Activated B cell treated with CpG ODN at 0.5 μM for 24 hours (primary cell): ENCODE measurements at regions not wholly inside any gene's neighbourhood (a gene's known extent, or its start where the extent isn't known, plus 50 kb on each side); places are given as distances from the start of the nearest gene placed in this dataset.
"Not testable (repeated sequence)": the region's sequence is repeated elsewhere in the genome, so short reads cannot be mapped to it uniquely, and the experiment has no call there.

Source experiments
- ATAC-seq: fragments of 200-7000 bp; cut with Tn5 transposase; one replicate; pipeline ENCODE4 v1.10.0; 2021; ENCODE audit warnings: low read depth, mild to moderate bottlenecking, moderate library complexity
- CTCF ChIA-PET: fragments of 350-600 bp; sonication (Branson Sonifier 250); formaldehyde crosslinking; loops from one replicate; lab custom pipeline; 2021; ENCODE audit warnings: antibody characterized with exemption; lab: Charles Lee
- POLR2A ChIA-PET: fragments of 350-600 bp; sonication (Branson Sonifier 250); formaldehyde crosslinking; loops from one replicate; lab custom pipeline; 2021; ENCODE audit warnings: antibody characterized with exemption; lab: Charles Lee
- DNase-seq: peaks from one replicate; pipeline ENCODE4 v3.0.0; 2022
- H3K27ac Mint-ChIP-seq: one replicate; pipeline ENCODE4 v1.8.0; 2020; ENCODE audit warnings: mixed read lengths
- H3K27me3 Mint-ChIP-seq: one replicate; pipeline ENCODE4 v1.8.0; 2021; ENCODE audit warnings: mixed read lengths
- H3K36me3 Mint-ChIP-seq: one replicate; pipeline ENCODE4 v1.8.0; 2021; ENCODE audit warnings: low read depth, mixed read lengths
- H3K4me1 Mint-ChIP-seq: one replicate; pipeline ENCODE4 v1.8.0; 2021; ENCODE audit warnings: mixed read lengths
- H3K4me3 Mint-ChIP-seq: one replicate; pipeline ENCODE4 v1.8.0; 2020; ENCODE audit warnings: mild to moderate bottlenecking, mixed read lengths
- H3K9me3 Mint-ChIP-seq: one replicate; pipeline ENCODE4 v1.8.0; 2020; ENCODE audit warnings: mixed read lengths
- CTCF ChIP-seq: fragments of 200-600 bp; IDR thresholded peaks from one replicate; pipeline ENCODE4 v1.8.0; 2022; ENCODE audit warnings: antibody characterized with exemption, mild to moderate bottlenecking
- intact Hi-C: fragments of 100-400 bp; cut with micrococcal nuclease; formaldehyde crosslinking; loops from one replicate; pipeline ENCODE4 v1.15.1; 2024

- no peaks in the 10 kb centered on the region for H3K9me3 Mint-ChIP-seq
- peaks cover 18% of the 10 kb centered on the region for H3K4me1 Mint-ChIP-seq
- DNase-seq, result no peak
- peak overlapping the region; percentile 69 for H3K27ac Mint-ChIP-seq
- ChIA-PET CTCF (no interaction called here), POLR2A (interaction anchor here (0.9 to 1.8 kb wide), 4 partner anchors 8 to 130 kb away, joined by 3 to 10 read pairs (median 4); partner anchors contain the start of gene KLF6)
- no peaks in the 10 kb centered on the region for H3K36me3 Mint-ChIP-seq
- no peak for TF ChIP-seq CTCF
- peak; percentile 25 for ATAC-seq
- H3K27me3 Mint-ChIP-seq, result no peaks in the 10 kb centered on the region
- intact Hi-C loops, result loop anchor here (5.0 to 10.0 kb wide), 2 partner anchors 100 to 127 kb away; no protein-coding TSS in a partner anchor
- H3K4me3 Mint-ChIP-seq, result peak overlapping the region; percentile 53
Observed at GRCh38 chr10:3654980-3655379, 130.0 kb downstream of the KLF6 start.

GRCh38 chr10:3654496-3654895 is 130.5 kb downstream of the KLF6 start:
- no peak overlapping the region for H3K4me3 Mint-ChIP-seq
- no peak overlapping the region for H3K27ac Mint-ChIP-seq
- H3K27me3 Mint-ChIP-seq, result no peaks in the 10 kb centered on the region
- H3K36me3 Mint-ChIP-seq, result no peaks in the 10 kb centered on the region
- CTCF ChIA-PET, result no interaction called here
- intact Hi-C loops, result loop anchor here (10.0 kb wide), 1 partner anchor 100 kb away; no protein-coding TSS in a partner anchor
- TF ChIP-seq CTCF, result no peak
- POLR2A ChIA-PET, result interaction anchor here (1.5 to 1.8 kb wide), 2 partner anchors 15 to 131 kb away, joined by 4 to 10 read pairs; partner anchors contain the start of gene KLF6
- H3K9me3 Mint-ChIP-seq, result no peaks in the 10 kb centered on the region
- DNase-seq (no peak), ATAC-seq (no peak)
- H3K4me1 Mint-ChIP-seq, result peaks cover 18% of the 10 kb centered on the region

- POLR2A ChIA-PET, H3K36me3 Mint-ChIP-seq, H3K9me3 Mint-ChIP-seq, DNase-seq, H3K27me3 Mint-ChIP-seq, H3K27ac Mint-ChIP-seq, H3K4me3 Mint-ChIP-seq, ATAC-seq: not testable (repeated sequence)
- CTCF ChIA-PET, result interaction anchor here (0.6 to 0.9 kb wide), 2 partner anchors 66 to 833 kb away, joined by 3 read pairs; no protein-coding TSS in a partner anchor
- H3K4me1 Mint-ChIP-seq, result peaks cover 18% of the 10 kb centered on the region
- intact Hi-C loops, result loop anchor here (10.0 kb wide), 1 partner anchor 101 kb away; no protein-coding TSS in a partner anchor
Observed at GRCh38 chr10:3653303-3653702, 131.7 kb downstream of the KLF6 start.

- Mint-ChIP-seq H3K9me3 (no peaks in the 10 kb centered on the region), H3K27ac (no peak overlapping the region)
- intact Hi-C loops, result loop anchor here (10.0 kb wide), 1 partner anchor 102 kb away; no protein-coding TSS in a partner anchor
Observed at GRCh38 chr10:3652886-3653285, 132.1 kb downstream of the KLF6 start.

GRCh38 chr10:3651969-3652653 is 132.9 kb downstream of the KLF6 start:
- Mint-ChIP-seq H3K9me3 (no peaks in the 10 kb centered on the region), H3K4me1 (peaks cover 18% of the 10 kb centered on the region), H3K27ac (no peak overlapping the region), H3K27me3 (no peaks in the 10 kb centered on the region), H3K36me3 (no peaks in the 10 kb centered on the region), H3K4me3 (no peak overlapping the region)
- DNase-seq (no peak), ATAC-seq (no peak)
- ChIA-PET CTCF (interaction anchor here (0.6 kb wide), 1 partner anchor 30 kb away, joined by 3 read pairs; no protein-coding TSS in a partner anchor), POLR2A (interaction anchor here (1.0 kb wide), 1 partner anchor 133 kb away, joined by 3 read pairs; the partner anchor contains the start of gene KLF6)
- intact Hi-C loops, result loop anchor here (10.0 kb wide), 1 partner anchor 103 kb away; no protein-coding TSS in a partner anchor
- no peak for TF ChIP-seq CTCF

More at GRCh38 chr10:3652886-3653285, 132.1 kb downstream of the KLF6 start:
- DNase-seq (no peak), ATAC-seq (no peak)
- no peaks in the 10 kb centered on the region for H3K36me3 Mint-ChIP-seq
- H3K27me3 Mint-ChIP-seq, result no peaks in the 10 kb centered on the region
- no peak for TF ChIP-seq CTCF
- CTCF ChIA-PET, result interaction anchor here (0.6 to 0.9 kb wide), 2 partner anchors 30 to 66 kb away, joined by 3 read pairs; no protein-coding TSS in a partner anchor
- H3K4me1 Mint-ChIP-seq, result peaks cover 18% of the 10 kb centered on the region
- POLR2A ChIA-PET, result interaction anchor here (1.0 kb wide), 1 partner anchor 133 kb away, joined by 3 read pairs; the partner anchor contains the start of gene KLF6
- H3K4me3 Mint-ChIP-seq, result peak overlapping the region; percentile 21
